Muscle of arm (tissue), 1 donor: ENCODE measurements at regions not wholly inside any gene's neighbourhood (a gene's known extent, or its start where the extent isn't known, plus 50 kb on each side); places are given as distances from the start of the nearest gene placed in this dataset.
A peak's percentile ranks its signal among the peaks of the same experiment; 100 is the strongest.

ENCODE experiments used
- DNase-seq: peaks from one replicate; pipeline ENCODE4 v3.0.0-alpha.2; 2013

GRCh38 chr6:44500074-44500473, 112.6 kb downstream of the CDC5L start:
- DNase-seq, result no peak

- DNase-seq, result no peak
Measured at GRCh38 chr6:44503471-44503870, 116.0 kb downstream of the CDC5L start.

- no peak for DNase-seq
Measured at GRCh38 chr6:44504301-44504791, 116.8 kb downstream of the CDC5L start.

DNA sequence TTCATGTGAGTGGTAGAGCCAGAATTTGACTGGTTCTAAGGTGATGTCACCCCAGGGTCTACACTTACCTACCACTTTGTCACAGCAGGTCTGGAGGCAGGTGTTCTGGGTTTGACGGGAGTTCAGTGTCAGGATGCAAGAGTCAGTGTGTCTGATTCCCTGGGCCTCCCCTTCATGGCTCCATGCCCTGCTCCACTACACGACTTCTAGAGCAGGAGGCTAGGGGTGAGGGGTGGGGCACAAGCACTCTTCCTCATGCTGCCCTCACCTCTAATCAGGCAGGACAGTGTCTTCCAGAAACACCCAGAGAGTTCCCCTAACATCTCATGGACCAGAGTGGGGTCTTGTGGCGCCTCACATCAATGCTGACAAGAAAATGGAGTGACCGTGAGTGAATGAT, 118.2 kb downstream of the CDC5L start:
- no peak for DNase-seq

GRCh38 chr6:44507014-44507413, 119.5 kb downstream of the CDC5L start:
- no peak for DNase-seq

DNA sequence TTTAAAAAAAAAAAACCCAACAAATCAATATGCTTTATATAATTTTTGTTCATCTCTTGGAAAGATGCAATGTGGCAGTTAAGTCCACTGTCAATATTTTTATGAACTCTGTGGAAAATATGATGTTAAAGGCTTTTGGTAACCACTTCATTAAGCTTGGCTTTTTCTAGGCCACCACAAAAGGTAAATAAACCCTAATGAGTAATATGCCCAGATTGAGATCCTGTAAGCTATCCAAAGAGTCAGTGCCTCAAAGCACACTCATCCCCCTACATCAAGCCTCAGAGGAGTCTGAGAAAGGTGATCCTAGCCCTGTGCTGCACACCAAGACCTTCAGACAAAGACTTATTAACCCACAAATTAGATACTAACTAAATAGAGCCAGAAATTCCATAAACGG, 121.1 kb downstream of the CDC5L start:
- no peak for DNase-seq

DNA sequence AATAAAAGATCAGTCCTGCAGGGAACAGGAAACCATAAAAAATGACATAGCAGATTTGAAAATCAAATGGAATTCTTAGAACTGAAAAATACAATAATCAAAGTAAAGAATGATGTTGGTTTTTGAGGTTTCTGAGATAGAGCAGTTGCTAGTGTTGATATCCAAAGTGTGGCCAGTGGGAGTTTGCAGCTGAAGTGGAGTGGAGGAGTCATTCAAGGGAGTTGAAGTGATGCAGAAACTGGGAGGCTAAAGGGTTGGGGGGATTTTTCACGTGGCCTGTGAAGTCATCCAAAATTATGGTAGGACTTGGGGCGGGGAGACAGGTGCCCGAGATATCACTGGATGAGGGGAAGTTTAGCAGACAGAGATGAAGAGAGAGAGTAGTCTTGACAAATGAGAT, 123.6 kb downstream of the CDC5L start:
- DNase-seq, result no peak

DNA sequence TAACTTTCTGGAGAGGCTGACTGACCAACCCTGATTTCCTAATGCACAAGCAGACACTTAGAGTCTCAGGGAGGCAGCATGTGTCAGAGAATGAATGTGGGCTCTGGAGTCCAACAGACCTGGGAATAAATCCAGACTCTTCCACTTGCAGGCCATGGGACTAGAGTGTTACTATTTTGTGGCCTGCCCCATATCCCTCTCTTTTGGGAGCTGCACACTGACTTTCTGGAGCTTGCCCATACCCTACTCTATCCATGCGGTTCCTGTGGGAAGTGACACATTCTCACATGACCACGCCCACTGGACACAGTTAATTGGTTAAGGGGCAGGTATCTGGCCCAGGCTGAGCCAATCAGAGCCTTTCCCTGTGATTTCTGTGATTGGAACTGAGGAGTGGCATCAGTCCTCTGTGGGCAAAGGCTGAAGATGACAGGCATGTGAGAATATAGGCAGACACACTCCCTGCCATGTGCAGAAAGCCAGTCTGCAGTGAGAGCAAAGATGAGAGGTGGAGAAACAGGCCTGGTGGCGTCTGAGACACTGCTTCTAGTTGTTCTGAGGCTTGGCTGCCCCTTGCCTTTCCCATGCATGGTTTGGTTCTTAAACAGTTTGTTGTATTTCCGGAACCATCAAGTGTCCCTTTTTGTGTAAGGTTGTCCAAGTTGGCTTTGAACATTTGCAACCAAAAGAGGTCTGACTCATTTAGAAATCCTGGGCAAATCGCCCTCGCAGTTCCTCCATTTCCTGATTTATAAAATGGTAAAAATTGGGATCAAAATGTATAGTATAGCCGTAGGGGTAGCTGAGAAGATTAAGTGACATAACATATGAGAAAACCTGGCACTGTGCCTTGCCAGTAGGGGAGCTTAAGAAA, 125.6 kb downstream of the CDC5L start:
- peak; percentile 60 for DNase-seq

DNA sequence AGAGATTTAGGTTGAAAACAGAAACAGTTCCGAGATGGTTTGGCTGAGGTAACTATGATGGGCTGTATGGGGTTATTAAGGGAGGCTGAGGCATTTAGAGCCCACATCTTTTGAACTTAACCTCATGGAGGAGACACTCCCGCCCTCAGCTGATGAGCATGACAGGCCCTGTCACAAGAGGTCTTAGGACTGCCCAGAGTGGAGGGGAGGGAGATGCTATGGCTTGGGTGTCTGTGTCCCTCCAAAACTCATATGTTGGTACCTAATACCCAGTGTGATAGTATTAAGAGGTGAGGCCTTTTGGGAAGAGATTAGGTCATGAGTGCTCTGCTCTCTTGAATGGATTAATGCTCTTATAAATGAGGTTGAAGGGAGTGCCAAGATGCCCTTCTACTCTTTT, 126.6 kb downstream of the CDC5L start:
- no peak for DNase-seq

DNA sequence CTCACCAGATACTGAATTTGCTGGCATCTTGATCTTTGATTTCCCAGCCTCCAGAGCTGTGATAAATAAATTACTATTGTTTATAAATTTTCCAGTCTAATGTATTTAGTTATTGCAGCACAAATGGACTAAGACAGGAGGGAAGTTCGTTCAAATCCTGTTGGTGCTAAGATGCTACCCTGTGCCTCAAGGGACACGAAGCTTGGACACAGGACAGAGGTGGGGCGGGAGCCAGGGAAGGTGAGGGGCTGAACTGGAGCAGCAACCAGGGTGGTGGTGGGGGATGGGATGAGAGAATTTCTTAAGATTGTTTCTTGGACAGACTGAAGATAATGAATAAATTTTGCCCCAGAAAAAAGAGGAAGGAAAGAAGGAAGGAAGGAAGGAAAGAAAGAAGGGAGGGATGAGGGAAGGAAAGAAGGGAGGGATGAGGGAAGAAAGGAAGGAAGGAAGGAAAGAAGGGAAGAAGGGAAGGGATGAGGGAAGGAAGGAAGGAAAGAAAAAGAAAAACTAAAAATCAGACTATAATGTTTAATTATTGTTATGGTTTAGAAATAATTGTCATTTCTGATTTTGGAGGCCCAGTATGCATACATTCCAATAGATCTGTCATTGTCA, 127.2 kb downstream of the CDC5L start:
- DNase-seq, result no peak

- no peak for DNase-seq
Measured at GRCh38 chr6:44522871-44523270, 135.4 kb downstream of the CDC5L start.

DNA sequence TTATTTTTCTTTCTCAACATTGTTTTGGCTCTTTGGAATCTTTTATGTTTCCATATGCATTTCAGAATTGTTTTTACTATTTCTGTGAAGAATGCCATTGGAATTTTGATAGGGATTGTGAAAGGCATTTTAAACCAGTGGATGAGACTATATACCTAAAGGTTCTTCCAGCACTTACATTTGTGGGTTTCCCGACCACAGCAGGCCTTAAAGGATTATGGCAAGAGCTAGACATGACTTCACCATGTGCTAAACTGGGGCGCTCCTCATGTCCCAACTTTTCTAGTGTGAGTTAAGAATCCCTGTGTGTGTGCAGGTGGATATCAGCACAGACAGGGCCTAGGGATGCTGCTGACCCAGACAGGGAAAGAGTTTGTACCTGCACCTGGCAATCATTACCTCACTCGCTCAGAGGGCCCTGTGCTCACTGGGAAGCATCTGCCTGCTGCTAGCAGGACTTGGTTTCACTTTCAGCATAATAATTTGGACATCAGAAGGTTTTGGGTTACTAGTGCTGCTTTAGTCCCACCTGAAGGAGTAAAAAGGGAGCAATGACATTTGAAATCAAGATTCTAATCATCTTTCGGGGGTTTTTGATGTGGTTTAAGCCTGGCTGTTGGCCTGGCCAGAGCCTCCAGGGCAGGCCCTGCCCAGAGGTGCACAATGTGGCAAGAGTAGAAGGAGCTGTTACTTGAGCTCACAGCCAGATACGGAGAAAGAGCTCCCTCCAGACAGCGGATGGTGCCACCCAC, 137.1 kb downstream of the CDC5L start:
- DNase-seq, result no peak

DNA sequence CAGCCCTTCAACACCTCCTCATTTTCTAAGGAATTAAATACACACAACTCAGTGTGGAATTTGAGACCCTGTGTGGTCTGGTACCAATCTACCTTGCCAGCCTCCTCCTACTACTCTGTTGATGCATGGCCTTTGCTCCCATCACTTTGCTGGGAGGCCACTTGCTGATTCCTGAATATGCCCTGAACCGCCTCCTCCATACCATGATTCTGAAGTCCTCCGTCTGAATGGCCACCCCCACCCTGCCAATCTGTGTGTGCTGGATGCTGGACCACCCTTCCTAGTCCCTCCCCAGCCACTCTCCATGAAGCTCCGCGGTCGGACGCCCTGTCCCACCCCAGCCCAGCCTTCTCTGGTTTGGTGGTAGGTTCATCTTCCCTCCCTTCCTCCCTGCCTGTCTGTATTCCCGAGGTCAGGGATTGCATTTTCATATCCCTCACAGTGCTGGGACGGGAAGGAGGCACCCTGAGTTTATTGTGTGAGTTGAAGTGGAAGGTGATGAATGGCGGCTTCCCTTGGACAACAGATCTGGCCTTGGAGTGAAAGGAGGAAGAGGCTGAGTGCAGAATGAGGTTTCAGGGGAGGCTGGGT, 138.3 kb downstream of the CDC5L start:
- DNase-seq, result no peak

DNA sequence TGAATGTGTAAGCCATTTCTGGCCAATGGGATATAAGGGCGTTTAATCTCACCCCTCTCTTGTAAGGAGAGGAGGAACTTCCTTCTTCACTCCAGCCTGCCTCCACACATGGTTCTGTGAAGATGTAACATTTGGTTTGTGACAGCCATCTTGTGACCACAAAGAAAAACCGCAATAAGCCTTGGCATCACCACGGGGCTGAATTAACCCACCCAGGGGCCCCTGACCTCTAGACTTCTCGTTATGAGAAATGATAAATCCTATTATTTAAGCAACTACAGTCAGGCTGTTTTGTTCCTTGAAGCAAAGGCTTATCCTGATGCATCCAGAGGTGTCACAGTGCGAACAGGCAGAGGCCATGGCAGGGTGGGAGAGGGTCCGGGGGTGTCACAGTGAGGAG, 139.7 kb downstream of the CDC5L start:
- DNase-seq, result no peak

DNA sequence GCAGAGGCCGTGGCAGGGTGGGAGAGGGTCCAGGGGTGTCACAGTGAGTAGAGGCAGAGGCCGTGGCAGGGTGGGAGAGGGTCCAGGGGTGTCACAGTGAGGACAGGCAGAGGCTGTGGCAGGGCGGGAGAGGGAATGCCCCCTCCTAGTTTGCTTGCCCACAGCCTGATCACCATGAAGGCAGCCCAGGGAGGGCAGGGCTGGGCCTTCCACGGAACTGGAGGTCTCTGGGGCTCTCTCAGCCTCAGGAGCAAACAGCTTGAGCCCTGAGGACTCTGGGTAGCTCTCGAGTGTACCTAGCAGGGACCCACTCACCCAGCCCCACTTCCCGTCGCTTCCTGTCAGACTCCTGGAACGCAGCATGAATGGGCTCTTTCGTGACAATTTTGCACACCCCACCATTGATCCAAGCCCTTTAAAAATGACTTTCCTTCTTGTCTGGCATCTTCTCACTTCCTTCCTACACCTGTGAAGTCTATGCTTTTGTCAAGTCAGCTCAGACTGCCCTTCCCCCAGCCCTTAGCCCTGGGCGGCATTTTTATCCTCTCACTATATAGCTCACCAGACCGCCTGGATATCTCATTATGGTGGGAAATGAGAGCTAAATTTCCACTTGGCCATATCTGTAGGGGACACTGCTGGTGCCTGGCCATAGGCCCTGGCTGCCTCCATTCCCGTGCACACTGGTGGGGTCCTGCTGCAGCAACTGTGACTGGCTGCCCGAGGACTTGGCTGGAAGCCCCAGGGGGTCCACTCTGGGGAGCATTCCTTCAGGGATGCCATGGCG, 140.3 kb downstream of the CDC5L start:
- DNase-seq, result no peak

DNA sequence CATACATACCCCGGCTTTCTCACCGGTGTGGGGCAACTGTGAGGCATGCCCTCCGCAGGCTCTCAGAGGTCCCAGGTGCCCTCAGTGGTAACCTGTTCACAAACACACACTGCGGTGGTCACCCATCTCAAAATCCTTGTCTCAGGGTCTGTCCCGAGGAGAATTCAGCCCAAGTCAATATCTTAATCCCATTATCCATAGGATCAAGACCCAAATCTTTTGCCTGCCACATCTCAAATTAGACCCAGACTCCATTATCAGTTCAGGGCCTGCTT, 140.8 kb downstream of the CDC5L start:
- DNase-seq, result no peak

GRCh38 chr6:44528716-44529115, 141.2 kb downstream of the CDC5L start:
- DNase-seq, result no peak

DNA sequence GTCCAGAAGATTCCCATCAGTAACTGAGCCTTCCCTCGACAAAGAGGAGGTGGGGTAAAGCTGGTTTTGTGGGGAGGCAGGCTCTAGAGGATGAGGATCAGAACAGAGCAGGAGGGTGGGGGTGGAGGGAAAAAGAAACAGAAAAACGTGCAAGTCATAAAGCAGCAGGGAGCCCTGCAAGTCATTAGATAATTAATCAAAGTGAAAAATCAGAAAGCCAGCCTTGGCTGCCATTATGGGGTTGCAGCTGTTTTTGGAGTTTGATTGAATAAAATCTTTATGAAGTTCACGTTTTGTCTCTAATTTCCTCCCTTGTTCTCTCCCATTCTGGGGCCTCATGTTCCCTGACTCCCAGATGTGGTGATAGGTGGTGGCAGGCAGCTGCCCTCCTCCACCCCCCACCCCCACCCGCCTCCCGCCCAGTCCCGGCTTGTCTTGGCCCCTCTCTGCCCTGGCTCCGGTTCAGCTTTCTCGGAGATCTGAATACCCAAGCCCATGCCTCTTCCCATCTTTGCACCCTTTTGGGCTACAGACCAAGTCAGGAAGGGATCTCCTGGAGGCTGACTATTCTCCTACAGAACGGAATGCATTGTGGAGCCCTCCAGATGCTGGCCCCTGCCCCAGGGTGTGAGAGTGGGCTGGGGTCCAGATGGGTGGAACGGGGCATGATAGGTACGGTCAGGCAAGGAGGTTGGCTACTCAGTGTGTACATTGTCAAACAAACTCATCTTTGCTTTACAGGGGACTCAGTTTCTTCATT, 141.8 kb downstream of the CDC5L start:
- DNase-seq, result no peak

- no peak for DNase-seq
Measured at GRCh38 chr6:44530209-44530909, 142.9 kb downstream of the CDC5L start.

DNA sequence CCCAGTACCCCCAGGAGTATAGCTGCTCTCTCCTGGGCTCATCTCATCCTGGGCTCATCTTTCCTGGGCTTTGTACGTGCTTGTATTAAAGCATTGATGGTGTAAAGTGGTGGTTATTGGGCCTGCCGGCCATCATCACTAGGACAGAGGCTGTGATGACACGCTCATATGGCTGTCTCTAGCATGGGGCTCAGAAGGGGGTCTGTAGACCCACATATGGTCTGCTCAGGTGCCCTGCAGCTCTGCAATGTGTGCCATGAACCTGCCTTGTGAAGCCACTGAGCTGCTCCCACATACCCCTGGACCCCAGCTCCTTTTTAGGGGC, 143.4 kb downstream of the CDC5L start:
- no peak for DNase-seq
